ENCODE measurements at regions not wholly inside any gene's neighbourhood (a gene's known extent, or its start where the extent isn't known, plus 50 kb on each side); places are given as distances from the start of the nearest gene placed in this dataset.

- TF ChIP-seq SRF (IDR thresholded peaks at IDR 0.05; ENCODE audit: low read depth in 2 of 2, low read length in 2 of 2) (no peak), PRDM15 (CRISPR knock-in tag; IDR thresholded peaks at IDR 0.05) (no peak), MLLT1 (IDR thresholded peaks at IDR 0.05) (no peak), YY1 (IDR thresholded peaks at IDR 0.05; ENCODE audit: low read depth, low read length) (no peak), GATAD2B (conservative IDR thresholded peaks at IDR 0.05; ENCODE audit: low read depth) (no peak), IRF5 (IDR thresholded peaks at IDR 0.05; ENCODE audit: borderline replicate concordance) (no peak), SMARCA5 (IDR thresholded peaks at IDR 0.05) (no peak), MXI1 (IDR thresholded peaks at IDR 0.05; ENCODE audit: low read depth, low read length) (no peak), NFXL1 (IDR thresholded peaks at IDR 0.05; ENCODE audit: borderline replicate concordance) (no peak)
- TF ChIP-seq, protein P1, sequence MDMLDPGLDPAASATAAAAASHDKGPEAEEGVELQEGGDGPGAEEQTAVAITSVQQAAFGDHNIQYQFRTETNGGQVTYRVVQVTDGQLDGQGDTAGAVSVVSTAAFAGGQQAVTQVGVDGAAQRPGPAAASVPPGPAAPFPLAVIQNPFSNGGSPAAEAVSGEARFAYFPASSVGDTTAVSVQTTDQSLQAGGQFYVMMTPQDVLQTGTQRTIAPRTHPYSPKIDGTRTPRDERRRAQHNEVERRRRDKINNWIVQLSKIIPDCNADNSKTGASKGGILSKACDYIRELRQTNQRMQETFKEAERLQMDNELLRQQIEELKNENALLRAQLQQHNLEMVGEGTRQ (IDR thresholded peaks at IDR 0.05; ENCODE audit: borderline replicate concordance, low read depth, low read length): no peak
- Histone ChIP-seq H3K4me3 (no peak overlapping the region), H3K27ac (ENCODE audit: control insufficient read depth, insufficient read depth) (no peak overlapping the region), H3K9me3 (replicated peaks; ENCODE audit: control insufficient read depth, insufficient read depth, low read length) (no peaks in the 10 kb centered on the region), H3K27me3 (replicated peaks in 1 of 2; ENCODE audit: control insufficient read depth in 2 of 2, insufficient read depth in 2 of 2, low read length in 1 of 2) (no peaks in the 10 kb centered on the region), H2AFZ (ENCODE audit: control insufficient read depth, low read depth, low read length) (no peak overlapping the region), H3K4me2 (ENCODE audit: control insufficient read depth, insufficient read depth) (no peak overlapping the region), H4K20me1 (ENCODE audit: control insufficient read depth, insufficient read depth) (no peaks in the 10 kb centered on the region), H3K36me3 (ENCODE audit: control insufficient read depth in 2 of 2, insufficient read depth in 2 of 2, low read length in 1 of 2) (no peaks in the 10 kb centered on the region), H3K79me2 (ENCODE audit: control insufficient read depth, insufficient read depth, low read length) (no peaks in the 10 kb centered on the region), H3K4me1 (ENCODE audit: control insufficient read depth, insufficient read depth, low read length) (no peaks in the 10 kb centered on the region), H3K9ac (ENCODE audit: control insufficient read depth, insufficient read depth, low read length) (no peak overlapping the region)
- in situ Hi-C loops (cut with MboI): no loop called here
- WGBS (ENCODE audit: insufficient coverage, insufficient replicate concordance, low lambda C conversion rate, missing lambda C conversion rate): 86% methylated on average over 1 of the region's 1 CpG
- SMC1A ChIA-PET (ENCODE audit: uncharacterized antibody, unreplicated experiment): no interaction called here
- RAD21 ChIA-PET (ENCODE audit: unreplicated experiment): no interaction called here
- intact Hi-C loops (cut with micrococcal nuclease; ENCODE audit: unreplicated experiment): no loop called here
- POLR2A ChIA-PET: no interaction called here
- ATAC-seq: no peak
- FAIRE-seq: no peak
- CTCF ChIA-PET: no interaction called here
- BruUV-seq (replicated peaks): no TSS peak
- DNase-seq (ENCODE audit: low read depth, low spot score): no peak
These were observed 248.7 kb upstream of the JAG1 start for GRCh38 chr20:10922506-10922905.

All from GM12878 (cell line).